PC-3 (cell line): ENCODE measurements at regions not wholly inside any gene's neighbourhood (a gene's known extent, or its start where the extent isn't known, plus 50 kb on each side); places are given as distances from the start of the nearest gene placed in this dataset.
A peak's percentile ranks its signal among the peaks of the same experiment; 100 is the strongest.

ENCODE experiments used
- ATAC-seq: fragments of 200-7000 bp; cut with Tn5 transposase; 2 replicates; pipeline ENCODE4 v1.9.1; 2020; ENCODE audit warnings: mild to moderate bottlenecking, moderate library complexity
- BruUV-seq: library from RNA; stranded (reverse); fragments of 400-500 nt; replicated peaks from 2 replicates; lab custom pipeline; 2021; lab: Mats Ljungman, UMichigan
- CTCF ChIA-PET: fragments of 300-600 bp; sonication (Branson Sonifier 250); formaldehyde crosslinking; loops from one replicate; lab custom pipeline; 2022; ENCODE audit warnings: antibody characterized with exemption; lab: Charles Lee
- POLR2A ChIA-PET: fragments of 300-600 bp; sonication (Branson Sonifier 250); formaldehyde crosslinking; loops from one replicate; lab custom pipeline; 2022; ENCODE audit warnings: antibody characterized with exemption; ENCODE audit not compliant: unreplicated experiment; lab: Charles Lee
- DNase-seq: peaks from one replicate; pipeline ENCODE4 v3.0.0-alpha.2; 2015
- H2AFZ ChIP-seq: fragments of 300-600 bp; sonication (generic); 2 replicates; pipeline ENCODE4 v1.6.0; 2016; ENCODE audit warnings: antibody characterized with exemption, low read length
- H3F3A ChIP-seq: fragments of 300-600 bp; sonication (generic); one replicate; pipeline ENCODE4 v1.6.0; 2017; ENCODE audit warnings: antibody characterized with exemption, low read length, control low read depth, mild to moderate bottlenecking; ENCODE audit not compliant: unreplicated experiment
- H3K27ac ChIP-seq: fragments of 300-600 bp; sonication (generic); 2 replicates; pipeline ENCODE4 v1.5.1; 2016; ENCODE audit warnings: mild to moderate bottlenecking, low read length
- H3K27me3 ChIP-seq: fragments of 300-600 bp; sonication (generic); 2 replicates; pipeline ENCODE4 v1.6.1; 2016; ENCODE audit warnings: low read length, mixed read lengths
- H3K36me3 ChIP-seq: fragments of 300-600 bp; sonication (generic); 2 replicates; pipeline ENCODE4 v1.6.1; 2016; ENCODE audit warnings: low read depth, mixed run types, low read length, mixed read lengths
- H3K4me1 ChIP-seq: fragments of 300-600 bp; sonication (generic); 2 replicates; pipeline ENCODE4 v1.5.1; 2016; ENCODE audit warnings: low read length; ENCODE audit not compliant: insufficient read depth
- H3K4me2 ChIP-seq: fragments of 300-600 bp; sonication (generic); 2 replicates; pipeline ENCODE4 v1.6.0; 2016; ENCODE audit warnings: low read length
- H3K4me3 ChIP-seq: fragments of 300-600 bp; sonication (generic); 2 replicates; pipeline ENCODE4 v1.5.1; 2016; ENCODE audit warnings: mild to moderate bottlenecking, low read length, mixed read lengths
- H3K79me2 ChIP-seq: fragments of 300-600 bp; sonication (generic); 2 replicates; pipeline ENCODE4 v1.6.1; 2017; ENCODE audit warnings: low read length, mixed read lengths
- H3K9ac ChIP-seq: fragments of 300-600 bp; sonication (generic); 2 replicates; pipeline ENCODE4 v1.6.0; 2016; ENCODE audit warnings: mild to moderate bottlenecking, low read length
- H3K9me2 ChIP-seq: fragments of 300-600 bp; sonication (generic); replicated peaks from 2 replicates; pipeline ENCODE4 v1.6.1; 2016; ENCODE audit warnings: mixed run types, low read length, mixed read lengths
- H3K9me3 ChIP-seq: fragments of 300-600 bp; sonication (generic); 2 replicates; pipeline ENCODE4 v1.6.1; 2016; ENCODE audit warnings: low read length, mixed read lengths
- H4K20me1 ChIP-seq: fragments of 300-600 bp; sonication (generic); 2 replicates; pipeline ENCODE4 v1.6.1; 2016; ENCODE audit warnings: low read length, mixed read lengths
- EZH2 ChIP-seq: fragments of 300-600 bp; sonication (generic); IDR thresholded peaks from one replicate; pipeline ENCODE4 v1.6.1; 2017; ENCODE audit warnings: antibody characterized with exemption, mild to moderate bottlenecking, low read length; ENCODE audit not compliant: unreplicated experiment
- EZH2phosphoT487 ChIP-seq: fragments of 300-600 bp; sonication (generic); IDR thresholded peaks from 2 replicates; pipeline ENCODE4 v1.6.1; 2018; ENCODE audit warnings: mild to moderate bottlenecking, antibody characterized with exemption, low read length, borderline replicate concordance
- intact Hi-C: fragments of 100-400 bp; cut with micrococcal nuclease; formaldehyde crosslinking; loops from 2 replicates; pipeline ENCODE4 v1.9.0; 2023
- TF ChIP-seq, protein P1 (sequence below): fragments of 300-600 bp; sonication (generic); conservative IDR thresholded peaks from 2 replicates; pipeline ENCODE4 v1.5.1; 2017; ENCODE audit warnings: antibody characterized with exemption, low read depth, mild to moderate bottlenecking, low read length

DNA sequence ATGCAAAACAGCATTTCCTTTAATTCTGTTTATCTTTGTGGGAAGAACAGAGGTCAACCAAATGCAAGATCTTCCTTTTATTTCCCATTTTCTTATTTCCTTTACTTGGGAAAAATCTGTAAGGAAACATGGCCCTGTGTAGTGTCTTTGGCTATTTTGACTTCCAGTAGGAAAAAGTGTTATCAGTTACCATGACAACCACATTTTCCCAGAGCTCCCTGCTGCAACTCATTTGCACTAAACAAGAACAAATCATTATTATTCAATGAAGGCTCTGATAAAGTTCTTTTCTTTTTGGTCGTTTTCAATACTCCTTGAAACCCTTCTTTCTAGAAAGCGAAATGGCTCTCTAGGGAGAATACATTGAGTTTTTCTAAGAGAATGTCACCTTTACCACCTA, 117.2 kb upstream of the DDX53 start:
- no TSS peak for BruUV-seq
- H3K9ac ChIP-seq = no peak overlapping the region
- H3K36me3 ChIP-seq = no peaks in the 10 kb centered on the region
- ChIA-PET CTCF (no interaction called here), POLR2A (no interaction called here)
- intact Hi-C loops = no loop called here
- H3K4me2 ChIP-seq = no peak overlapping the region
- no peaks in the 10 kb centered on the region; the same call in 1 of the 2 replicates for H3K9me2 ChIP-seq
- no peaks in the 10 kb centered on the region for H3K79me2 ChIP-seq
- H2AFZ ChIP-seq = no peak overlapping the region
- no peaks in the 10 kb centered on the region for H3F3A ChIP-seq
- no peaks in the 10 kb centered on the region for H3K9me3 ChIP-seq
- peaks cover 4% of the 10 kb centered on the region for H3K4me1 ChIP-seq
- TF ChIP-seq, protein P1, sequence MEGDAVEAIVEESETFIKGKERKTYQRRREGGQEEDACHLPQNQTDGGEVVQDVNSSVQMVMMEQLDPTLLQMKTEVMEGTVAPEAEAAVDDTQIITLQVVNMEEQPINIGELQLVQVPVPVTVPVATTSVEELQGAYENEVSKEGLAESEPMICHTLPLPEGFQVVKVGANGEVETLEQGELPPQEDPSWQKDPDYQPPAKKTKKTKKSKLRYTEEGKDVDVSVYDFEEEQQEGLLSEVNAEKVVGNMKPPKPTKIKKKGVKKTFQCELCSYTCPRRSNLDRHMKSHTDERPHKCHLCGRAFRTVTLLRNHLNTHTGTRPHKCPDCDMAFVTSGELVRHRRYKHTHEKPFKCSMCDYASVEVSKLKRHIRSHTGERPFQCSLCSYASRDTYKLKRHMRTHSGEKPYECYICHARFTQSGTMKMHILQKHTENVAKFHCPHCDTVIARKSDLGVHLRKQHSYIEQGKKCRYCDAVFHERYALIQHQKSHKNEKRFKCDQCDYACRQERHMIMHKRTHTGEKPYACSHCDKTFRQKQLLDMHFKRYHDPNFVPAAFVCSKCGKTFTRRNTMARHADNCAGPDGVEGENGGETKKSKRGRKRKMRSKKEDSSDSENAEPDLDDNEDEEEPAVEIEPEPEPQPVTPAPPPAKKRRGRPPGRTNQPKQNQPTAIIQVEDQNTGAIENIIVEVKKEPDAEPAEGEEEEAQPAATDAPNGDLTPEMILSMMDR = no peak
- TF ChIP-seq EZH2phosphoT487 = no peak
- no peak for TF ChIP-seq EZH2
- no peaks in the 10 kb centered on the region for H3K27me3 ChIP-seq
- no peak overlapping the region for H3K4me3 ChIP-seq
- no peaks in the 10 kb centered on the region for H4K20me1 ChIP-seq
- no peak overlapping the region for H3K27ac ChIP-seq
- ATAC-seq (no peak), DNase-seq (no peak)

DNA sequence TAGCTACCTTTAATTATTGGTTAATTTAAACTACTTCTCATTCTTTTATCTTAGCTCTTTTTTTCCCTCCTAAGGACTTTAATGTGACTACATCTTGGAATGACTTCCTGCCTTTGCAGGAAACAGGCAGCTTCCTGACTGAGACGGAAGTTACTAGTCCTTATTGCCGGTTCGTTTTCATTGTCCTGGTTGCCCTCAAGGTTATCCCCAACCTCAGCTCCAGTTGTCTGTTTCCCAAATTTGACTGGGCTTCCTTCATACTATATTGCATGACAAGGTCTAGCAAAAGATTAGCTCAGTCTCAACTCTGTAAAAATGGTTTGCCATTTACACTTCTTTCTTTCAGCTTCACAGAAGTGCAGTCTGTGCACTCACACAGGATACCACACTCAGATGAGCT, 109.9 kb upstream of the DDX53 start:
- Histone ChIP-seq H3K27ac (peak overlapping the region; percentile 54), H3F3A (no peaks in the 10 kb centered on the region), H3K9me3 (no peaks in the 10 kb centered on the region), H2AFZ (peak overlapping the region; percentile 65), H3K27me3 (no peaks in the 10 kb centered on the region), H3K4me2 (peak overlapping the region; percentile 58), H3K4me3 (no peak overlapping the region), H4K20me1 (no peaks in the 10 kb centered on the region), H3K4me1 (peaks cover 26% of the 10 kb centered on the region), H3K9me2 (no peaks in the 10 kb centered on the region), H3K9ac (no peak overlapping the region), H3K79me2 (no peaks in the 10 kb centered on the region), H3K36me3 (no peaks in the 10 kb centered on the region)
- intact Hi-C loops = loop anchor here (2.0 kb wide), 1 partner anchor 79 kb away; no protein-coding TSS in a partner anchor
- BruUV-seq = no TSS peak
- DNase-seq (peak; percentile 4), ATAC-seq (peak; percentile 40)
- TF ChIP-seq, protein P1 = no peak
- TF ChIP-seq EZH2phosphoT487 (no peak), EZH2 (no peak)
- ChIA-PET CTCF (no interaction called here), POLR2A (no interaction called here)

DNA sequence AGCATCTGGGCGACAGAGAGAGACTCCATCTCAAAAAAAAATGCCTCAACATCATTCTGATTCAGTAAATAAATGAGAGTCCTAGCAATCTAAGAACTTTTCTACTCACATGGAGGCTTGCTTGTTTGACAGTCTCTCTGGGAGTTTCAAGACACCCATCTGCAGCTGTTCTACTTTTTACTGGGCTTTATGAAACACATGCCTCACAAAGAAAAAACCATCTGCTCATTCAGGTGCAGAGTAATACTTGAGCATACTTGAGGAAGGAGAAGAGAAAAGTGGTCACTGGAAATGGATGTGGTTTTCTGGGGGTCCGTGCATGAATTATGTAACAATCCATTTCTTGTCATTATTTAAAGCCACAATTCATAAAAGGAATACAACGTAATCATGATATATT, 87.1 kb upstream of the DDX53 start:
- H4K20me1 ChIP-seq = no peaks in the 10 kb centered on the region
- H3K79me2 ChIP-seq = no peaks in the 10 kb centered on the region
- H3K36me3 ChIP-seq = no peaks in the 10 kb centered on the region
- CTCF ChIA-PET = no interaction called here
- H3K27me3 ChIP-seq = no peaks in the 10 kb centered on the region
- H3K4me1 ChIP-seq = no peaks in the 10 kb centered on the region
- no TSS peak for BruUV-seq
- TF ChIP-seq, protein P1 = no peak
- no peak for TF ChIP-seq EZH2phosphoT487
- TF ChIP-seq EZH2 = no peak
- no peaks in the 10 kb centered on the region for H3K9me2 ChIP-seq
- no peak overlapping the region for H3K9ac ChIP-seq
- no peak overlapping the region for H2AFZ ChIP-seq
- H3K9me3 ChIP-seq = no peaks in the 10 kb centered on the region
- no peak overlapping the region for H3K4me2 ChIP-seq
- ATAC-seq (no peak), DNase-seq (no peak)
- H3F3A ChIP-seq = no peaks in the 10 kb centered on the region
- intact Hi-C loops = no loop called here
- no peak overlapping the region for H3K4me3 ChIP-seq
- POLR2A ChIA-PET = no interaction called here
- H3K27ac ChIP-seq = no peak overlapping the region
